HepG2 (cell line): ENCODE measurements at regions not wholly inside any gene's neighbourhood (a gene's known extent, or its start where the extent isn't known, plus 50 kb on each side); places are given as distances from the start of the nearest gene placed in this dataset.

Experiments used
- ATAC-seq: fragments of 200-7000 bp; cut with Tn5 transposase; 3 replicates; pipeline ENCODE4 v1.9.1; 2020; ENCODE audit warnings: mild to moderate bottlenecking, moderate library complexity
- BruUV-seq: library from RNA; stranded (reverse); fragments of 400-500 nt; replicated peaks from 2 replicates; lab custom pipeline; 2021; lab: Mats Ljungman, UMichigan
- CTCF ChIA-PET: fragments of 300-600 bp; formaldehyde crosslinking; extraction: SDS; loops from one replicate; lab custom pipeline; 2021; ENCODE audit warnings: low total read pairs, inconsistent platforms, low intra/inter-chr PET ratio; lab: Yijun Ruan, JAX
- POLR2A ChIA-PET: fragments of 350-600 bp; sonication (Branson Sonifier 250); formaldehyde crosslinking; loops from one replicate; lab custom pipeline; 2020; ENCODE audit warnings: antibody characterized with exemption, inconsistent platforms; lab: Yijun Ruan, JAX
- DNase-seq: peaks from one replicate; pipeline ENCODE4 v3.0.0-alpha.2; 2015; ENCODE audit warnings: low spot score
- FAIRE-seq: peaks from 3 replicates; lab custom pipeline; 2011; peaks lifted over from hg19 to GRCh38; lab: Jason Lieb, UNC
- H2AFZ ChIP-seq: one replicate; pipeline ENCODE4 v1.6.1; 2011; ENCODE audit warnings: low read length, inconsistent platforms
- H3K27ac ChIP-seq: fragments of 300-600 bp; 3 replicates; pipeline ENCODE4 v1.8.0; 2011; ENCODE audit warnings: mixed run types, mild to moderate bottlenecking, mixed read lengths, low read length, inconsistent platforms; ENCODE audit not compliant: insufficient read depth; ENCODE audit errors: extremely low read length
- H3K27me3 ChIP-seq, 2 experiments: fragments of 200-600 bp in 1 of 2; 2 replicates in 1 of 2; 3 replicates in 1 of 2; pipeline versions ENCODE4 v1.6.0 to v1.8.0; 2011; ENCODE audit warnings: low read length in 2 of 2, mild to moderate bottlenecking in 2 of 2, moderate library complexity in 2 of 2, inconsistent platforms in 1 of 2; ENCODE audit not compliant: insufficient read depth in 2 of 2, control insufficient read depth in 1 of 2
- H3K36me3 ChIP-seq, 2 experiments: fragments of 200-600 bp in 1 of 2; replicated peaks in 1 of 2; 2 replicates in 1 of 2; 3 replicates in 1 of 2; pipeline versions ENCODE4 v1.5.1 to v1.8.0; 2011; ENCODE audit warnings: low read length in 2 of 2, inconsistent platforms in 1 of 2; ENCODE audit not compliant: insufficient read depth in 2 of 2, control insufficient read depth in 1 of 2
- H3K4me1 ChIP-seq: 2 replicates; pipeline ENCODE4 v1.5.1; 2012; ENCODE audit warnings: low read length, inconsistent platforms; ENCODE audit not compliant: insufficient read depth
- H3K4me2 ChIP-seq: 2 replicates; pipeline ENCODE4 v1.6.0; 2011; ENCODE audit warnings: low read depth, low read length, inconsistent platforms
- H3K4me3 ChIP-seq, 3 experiments: fragments of 200-600 bp in 1 of 3; sonication (generic), shearing (Covaris generic) in 1 of 3; replicated peaks in 1 of 3; 2 replicates each; pipeline ENCODE4 v1.5.1; 2011 to 2016; ENCODE audit warnings: low read length in 3 of 3, inconsistent platforms in 2 of 3, low read depth in 2 of 3, mild to moderate bottlenecking in 2 of 3, control low read depth in 1 of 3, mixed read lengths in 1 of 3; ENCODE audit not compliant: insufficient read depth in 1 of 3
- H3K79me2 ChIP-seq: one replicate; pipeline ENCODE4 v1.6.1; 2011; ENCODE audit warnings: low read length, inconsistent platforms; ENCODE audit not compliant: insufficient read depth
- H3K9ac ChIP-seq: 2 replicates; pipeline ENCODE4 v1.6.0; 2011; ENCODE audit warnings: mild to moderate bottlenecking, low read depth, low read length, inconsistent platforms; ENCODE audit not compliant: insufficient read depth
- H3K9me3 ChIP-seq: 2 replicates; pipeline ENCODE4 v1.5.1; 2012; ENCODE audit warnings: mild to moderate bottlenecking, low read length
- H4K20me1 ChIP-seq: 2 replicates; pipeline ENCODE4 v1.6.0; 2011; ENCODE audit warnings: inconsistent platforms, mild to moderate bottlenecking, low read length, moderate library complexity; ENCODE audit not compliant: insufficient read depth
- CBX1 ChIP-seq: IDR thresholded peaks from one replicate; pipeline ENCODE4 v1.6.1; 2016; ENCODE audit warnings: antibody characterized with exemption, low read depth
- EED ChIP-seq: sonication (generic); formaldehyde crosslinking; IDR thresholded peaks from 2 replicates; pipeline ENCODE4 v1.5.0; 2020; ENCODE audit warnings: mild to moderate bottlenecking, missing genetic modification reagents
- FOXJ3 ChIP-seq: sonication (generic); formaldehyde crosslinking; IDR thresholded peaks from 2 replicates; pipeline ENCODE4 v1.4.0; 2020; ENCODE audit warnings: missing genetic modification reagents, mild to moderate bottlenecking, borderline replicate concordance
- HMGXB4 ChIP-seq, 2 experiments: sonication (generic) in 1 of 2; formaldehyde crosslinking in 1 of 2; IDR thresholded peaks; 2 replicates each; pipeline versions ENCODE4 v1.4.0 to v1.6.1; 2018 to 2020; ENCODE audit warnings: missing genetic modification reagents in 2 of 2, borderline replicate concordance in 1 of 2, low read depth in 1 of 2, mild to moderate bottlenecking in 1 of 2, missing biosample characterization in 1 of 2
- SMYD3 ChIP-seq: sonication (generic); formaldehyde crosslinking; IDR thresholded peaks from 2 replicates; pipeline ENCODE4 v1.8.1; 2023; ENCODE audit warnings: mild to moderate bottlenecking, missing genetic modification reagents
- ZBTB25 ChIP-seq: IDR thresholded peaks from 2 replicates; pipeline ENCODE4 v1.6.1; 2018; ENCODE audit warnings: missing genetic modification reagents
- ZMYM2 ChIP-seq: sonication (generic); formaldehyde crosslinking; IDR thresholded peaks from 2 replicates; pipeline ENCODE4 v1.8.0; 2022; ENCODE audit warnings: mild to moderate bottlenecking, missing genetic modification reagents
- ZNF296 ChIP-seq: sonication (generic); formaldehyde crosslinking; conservative IDR thresholded peaks from 2 replicates; pipeline ENCODE4 v1.5.0; 2020; ENCODE audit warnings: mild to moderate bottlenecking, missing genetic modification reagents
- ZNF577 ChIP-seq: sonication (generic); formaldehyde crosslinking; IDR thresholded peaks from 2 replicates; pipeline ENCODE4 v1.4.0; 2020; ENCODE audit warnings: mild to moderate bottlenecking, low read depth, missing genetic modification reagents, borderline replicate concordance
- ZNF607 ChIP-seq: sonication (generic); formaldehyde crosslinking; IDR thresholded peaks from 2 replicates; pipeline ENCODE4 v1.5.1; 2020; ENCODE audit warnings: missing genetic modification reagents, mild to moderate bottlenecking, borderline replicate concordance
- WGBS: methylation state at CpG from one replicate; pipeline ENCODE4 v1.1.6; 2017; ENCODE audit warnings: low lambda C conversion rate; 5-methylcytosine and 5-hydroxymethylcytosine counted together
- in situ Hi-C: cut with HindIII; loops from 2 replicates; pipeline ENCODE4 v1.10.0; 2017; ENCODE audit warnings: low pct_unique_long_range_greater_than_20kb; ENCODE audit not compliant: extremely low pct_ligation_motif_present
- intact Hi-C: fragments of 100-400 bp; cut with micrococcal nuclease; formaldehyde crosslinking; loops from one replicate; pipeline ENCODE4 v1.10.0; 2022; ENCODE audit not compliant: unreplicated experiment
- TF ChIP-seq, protein P1 (sequence below): sonication (generic); formaldehyde crosslinking; IDR thresholded peaks from 2 replicates; pipeline ENCODE4 v1.5.0; 2020; ENCODE audit warnings: mild to moderate bottlenecking, missing genetic modification reagents, moderate library complexity
- TF ChIP-seq, protein P2 (sequence below): sonication (generic); formaldehyde crosslinking; conservative IDR thresholded peaks from 2 replicates; pipeline ENCODE4 v1.4.0; 2020; ENCODE audit warnings: mild to moderate bottlenecking, missing genetic modification reagents, moderate library complexity
- TF ChIP-seq, protein P3 (sequence below): IDR thresholded peaks from 2 replicates; pipeline ENCODE4 v1.6.1; 2016; ENCODE audit warnings: low read depth, control low read depth

DNA sequence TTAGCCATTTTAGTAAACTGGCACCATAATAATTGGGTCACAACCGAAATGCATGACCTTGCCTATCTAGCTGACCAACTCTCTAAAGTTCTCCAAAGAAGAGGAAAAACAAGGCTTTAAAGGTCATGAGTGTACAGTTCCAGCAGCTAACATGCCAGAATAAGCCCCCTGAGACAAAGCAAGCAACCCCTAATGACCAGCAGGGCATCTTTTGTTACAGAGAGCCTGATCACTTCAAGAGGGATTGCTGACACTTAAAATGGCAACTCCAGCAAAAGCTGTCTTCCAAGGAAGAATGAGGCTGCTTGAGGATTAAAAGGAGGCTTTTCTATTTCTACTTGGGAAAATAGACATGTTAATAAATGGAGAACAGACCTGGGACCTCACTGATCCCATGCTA, 213.6 kb downstream of the CDC14C start (continued):
- TF ChIP-seq, protein P1, sequence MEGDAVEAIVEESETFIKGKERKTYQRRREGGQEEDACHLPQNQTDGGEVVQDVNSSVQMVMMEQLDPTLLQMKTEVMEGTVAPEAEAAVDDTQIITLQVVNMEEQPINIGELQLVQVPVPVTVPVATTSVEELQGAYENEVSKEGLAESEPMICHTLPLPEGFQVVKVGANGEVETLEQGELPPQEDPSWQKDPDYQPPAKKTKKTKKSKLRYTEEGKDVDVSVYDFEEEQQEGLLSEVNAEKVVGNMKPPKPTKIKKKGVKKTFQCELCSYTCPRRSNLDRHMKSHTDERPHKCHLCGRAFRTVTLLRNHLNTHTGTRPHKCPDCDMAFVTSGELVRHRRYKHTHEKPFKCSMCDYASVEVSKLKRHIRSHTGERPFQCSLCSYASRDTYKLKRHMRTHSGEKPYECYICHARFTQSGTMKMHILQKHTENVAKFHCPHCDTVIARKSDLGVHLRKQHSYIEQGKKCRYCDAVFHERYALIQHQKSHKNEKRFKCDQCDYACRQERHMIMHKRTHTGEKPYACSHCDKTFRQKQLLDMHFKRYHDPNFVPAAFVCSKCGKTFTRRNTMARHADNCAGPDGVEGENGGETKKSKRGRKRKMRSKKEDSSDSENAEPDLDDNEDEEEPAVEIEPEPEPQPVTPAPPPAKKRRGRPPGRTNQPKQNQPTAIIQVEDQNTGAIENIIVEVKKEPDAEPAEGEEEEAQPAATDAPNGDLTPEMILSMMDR (CRISPR knock-in tag) = no peak
- no peak for TF ChIP-seq CBX1
- TF ChIP-seq, protein P2, sequence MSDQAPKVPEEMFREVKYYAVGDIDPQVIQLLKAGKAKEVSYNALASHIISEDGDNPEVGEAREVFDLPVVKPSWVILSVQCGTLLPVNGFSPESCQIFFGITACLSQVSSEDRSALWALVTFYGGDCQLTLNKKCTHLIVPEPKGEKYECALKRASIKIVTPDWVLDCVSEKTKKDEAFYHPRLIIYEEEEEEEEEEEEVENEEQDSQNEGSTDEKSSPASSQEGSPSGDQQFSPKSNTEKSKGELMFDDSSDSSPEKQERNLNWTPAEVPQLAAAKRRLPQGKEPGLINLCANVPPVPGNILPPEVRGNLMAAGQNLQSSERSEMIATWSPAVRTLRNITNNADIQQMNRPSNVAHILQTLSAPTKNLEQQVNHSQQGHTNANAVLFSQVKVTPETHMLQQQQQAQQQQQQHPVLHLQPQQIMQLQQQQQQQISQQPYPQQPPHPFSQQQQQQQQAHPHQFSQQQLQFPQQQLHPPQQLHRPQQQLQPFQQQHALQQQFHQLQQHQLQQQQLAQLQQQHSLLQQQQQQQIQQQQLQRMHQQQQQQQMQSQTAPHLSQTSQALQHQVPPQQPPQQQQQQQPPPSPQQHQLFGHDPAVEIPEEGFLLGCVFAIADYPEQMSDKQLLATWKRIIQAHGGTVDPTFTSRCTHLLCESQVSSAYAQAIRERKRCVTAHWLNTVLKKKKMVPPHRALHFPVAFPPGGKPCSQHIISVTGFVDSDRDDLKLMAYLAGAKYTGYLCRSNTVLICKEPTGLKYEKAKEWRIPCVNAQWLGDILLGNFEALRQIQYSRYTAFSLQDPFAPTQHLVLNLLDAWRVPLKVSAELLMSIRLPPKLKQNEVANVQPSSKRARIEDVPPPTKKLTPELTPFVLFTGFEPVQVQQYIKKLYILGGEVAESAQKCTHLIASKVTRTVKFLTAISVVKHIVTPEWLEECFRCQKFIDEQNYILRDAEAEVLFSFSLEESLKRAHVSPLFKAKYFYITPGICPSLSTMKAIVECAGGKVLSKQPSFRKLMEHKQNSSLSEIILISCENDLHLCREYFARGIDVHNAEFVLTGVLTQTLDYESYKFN (CRISPR knock-in tag) = no peak
- TF ChIP-seq, all 625 proteins: peak for 0

DNA sequence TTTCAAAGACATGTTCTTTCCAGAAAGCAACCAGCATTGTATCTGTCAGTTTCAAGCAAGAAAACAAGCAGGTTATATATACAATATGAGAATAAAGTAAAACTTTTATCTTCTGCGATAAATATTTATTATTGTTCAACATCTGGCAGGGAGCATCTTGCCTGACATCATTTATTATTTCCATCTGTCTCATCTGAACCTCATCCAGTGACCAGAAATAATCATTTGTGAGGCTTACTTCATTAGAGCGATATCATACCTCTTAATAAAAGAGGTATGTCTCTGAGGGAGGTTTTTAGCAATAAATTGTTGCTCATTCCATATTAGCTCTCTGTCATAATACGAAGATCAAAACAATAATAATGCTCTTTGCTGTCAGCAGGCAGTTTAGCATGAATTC, 226.1 kb downstream of the CDC14C start:
- no peaks in the 10 kb centered on the region for H3K79me2 ChIP-seq
- H4K20me1 ChIP-seq = no peaks in the 10 kb centered on the region
- FAIRE-seq (no peak), ATAC-seq (no peak), DNase-seq (no peak)
- 5% methylated on average over 3 of the region's 3 CpGs for WGBS
- no peaks in the 10 kb centered on the region for H3K9me3 ChIP-seq
- no peak overlapping the region for H3K27ac ChIP-seq
- POLR2A ChIA-PET = no interaction called here
- H3K4me2 ChIP-seq = no peak overlapping the region
- no peaks in the 10 kb centered on the region for H3K27me3 ChIP-seq
- in situ Hi-C loops (no loop called here), intact Hi-C loops (no loop called here)
- CTCF ChIA-PET = no interaction called here
- H3K4me3 ChIP-seq = no peak overlapping the region
- H3K4me1 ChIP-seq = no peaks in the 10 kb centered on the region
- H3K9ac ChIP-seq = no peak overlapping the region
- no TSS peak for BruUV-seq
- no peaks in the 10 kb centered on the region for H3K36me3 ChIP-seq
- H2AFZ ChIP-seq = no peak overlapping the region
- no peak for TF ChIP-seq FOXJ3 (CRISPR knock-in tag)
- TF ChIP-seq HMGXB4 (CRISPR knock-in tag; IDR thresholded peaks at IDR 0.05; ENCODE audit: borderline replicate concordance in 1 of 2, low read depth in 1 of 2) = no peak
- TF ChIP-seq ZNF607 = no peak
- TF ChIP-seq SMYD3 (CRISPR knock-in tag) = no peak
- no peak for TF ChIP-seq ZBTB25
- TF ChIP-seq, protein P3, sequence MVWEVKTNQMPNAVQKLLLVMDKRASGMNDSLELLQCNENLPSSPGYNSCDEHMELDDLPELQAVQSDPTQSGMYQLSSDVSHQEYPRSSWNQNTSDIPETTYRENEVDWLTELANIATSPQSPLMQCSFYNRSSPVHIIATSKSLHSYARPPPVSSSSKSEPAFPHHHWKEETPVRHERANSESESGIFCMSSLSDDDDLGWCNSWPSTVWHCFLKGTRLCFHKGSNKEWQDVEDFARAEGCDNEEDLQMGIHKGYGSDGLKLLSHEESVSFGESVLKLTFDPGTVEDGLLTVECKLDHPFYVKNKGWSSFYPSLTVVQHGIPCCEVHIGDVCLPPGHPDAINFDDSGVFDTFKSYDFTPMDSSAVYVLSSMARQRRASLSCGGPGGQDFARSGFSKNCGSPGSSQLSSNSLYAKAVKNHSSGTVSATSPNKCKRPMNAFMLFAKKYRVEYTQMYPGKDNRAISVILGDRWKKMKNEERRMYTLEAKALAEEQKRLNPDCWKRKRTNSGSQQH (CRISPR knock-in tag) = no peak
- TF ChIP-seq ZNF577 (CRISPR knock-in tag) = no peak
- TF ChIP-seq EED (CRISPR knock-in tag) = no peak
- no peak for TF ChIP-seq ZMYM2 (CRISPR knock-in tag)
- TF ChIP-seq ZNF296 (CRISPR knock-in tag) = no peak
